ENCODE measurements at regions not wholly inside any gene's neighbourhood (a gene's known extent, or its start where the extent isn't known, plus 50 kb on each side); places are given as distances from the start of the nearest gene placed in this dataset.
"Not testable (repeated sequence)": the region's sequence is repeated elsewhere in the genome, so short reads cannot be mapped to it uniquely, and the experiment has no call there.

- H3K4me3 Mint-ChIP-seq = no peak overlapping the region
- Histone ChIP-seq H3K36me3 (replicated peaks in 1 of 2; ENCODE audit: control insufficient read depth in 1 of 2, insufficient read depth in 2 of 2, low read length in 2 of 2) (no peaks in the 10 kb centered on the region), H3K9ac (ENCODE audit: insufficient read depth, low read length, poor library complexity, severe bottlenecking) (no peak overlapping the region), H3K9me3 (replicated peaks in 1 of 2; ENCODE audit: control insufficient read depth in 1 of 2, insufficient read depth in 1 of 2, low read length in 2 of 2) (no peaks in the 10 kb centered on the region), H2AFZ (ENCODE audit: insufficient read depth, low read depth, low read length, poor library complexity, severe bottlenecking) (no peak overlapping the region), H3K4me1 (ENCODE audit: control insufficient read depth in 1 of 2, insufficient read depth in 2 of 2, low read length in 2 of 2) (no peaks in the 10 kb centered on the region), H4K20me1 (ENCODE audit: insufficient read depth, low read length) (no peaks in the 10 kb centered on the region), H3K4me3 (replicated peaks in 1 of 3; ENCODE audit: low read depth in 2 of 3, low read length in 3 of 3) (no peak overlapping the region), H3K27me3 (ENCODE audit: control insufficient read depth in 2 of 2, insufficient read depth in 2 of 2, low read length in 2 of 2) (no peaks in the 10 kb centered on the region), H3K4me2 (replicated peaks; ENCODE audit: extremely low read depth, low read length, poor library complexity, severe bottlenecking) (no peak overlapping the region), H3K27ac (ENCODE audit: low read depth in 1 of 2, low read length in 2 of 2) (no peak overlapping the region), H3K79me2 (ENCODE audit: insufficient read depth, low read length) (no peaks in the 10 kb centered on the region)
- no peak for DNase-seq
- no peaks in the 10 kb centered on the region for H3K36me3 Mint-ChIP-seq
- H3K4me1 Mint-ChIP-seq = no peaks in the 10 kb centered on the region
- TF ChIP-seq, protein P1, sequence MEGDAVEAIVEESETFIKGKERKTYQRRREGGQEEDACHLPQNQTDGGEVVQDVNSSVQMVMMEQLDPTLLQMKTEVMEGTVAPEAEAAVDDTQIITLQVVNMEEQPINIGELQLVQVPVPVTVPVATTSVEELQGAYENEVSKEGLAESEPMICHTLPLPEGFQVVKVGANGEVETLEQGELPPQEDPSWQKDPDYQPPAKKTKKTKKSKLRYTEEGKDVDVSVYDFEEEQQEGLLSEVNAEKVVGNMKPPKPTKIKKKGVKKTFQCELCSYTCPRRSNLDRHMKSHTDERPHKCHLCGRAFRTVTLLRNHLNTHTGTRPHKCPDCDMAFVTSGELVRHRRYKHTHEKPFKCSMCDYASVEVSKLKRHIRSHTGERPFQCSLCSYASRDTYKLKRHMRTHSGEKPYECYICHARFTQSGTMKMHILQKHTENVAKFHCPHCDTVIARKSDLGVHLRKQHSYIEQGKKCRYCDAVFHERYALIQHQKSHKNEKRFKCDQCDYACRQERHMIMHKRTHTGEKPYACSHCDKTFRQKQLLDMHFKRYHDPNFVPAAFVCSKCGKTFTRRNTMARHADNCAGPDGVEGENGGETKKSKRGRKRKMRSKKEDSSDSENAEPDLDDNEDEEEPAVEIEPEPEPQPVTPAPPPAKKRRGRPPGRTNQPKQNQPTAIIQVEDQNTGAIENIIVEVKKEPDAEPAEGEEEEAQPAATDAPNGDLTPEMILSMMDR (IDR thresholded peaks at IDR 0.05) = no peak
- peaks cover 4 to 7% (median 7%) of the 10 kb centered on the region in 3 donors for H3K27me3 Mint-ChIP-seq (ENCODE audit: low read depth in 3 of 3)
- H3K27ac Mint-ChIP-seq = no peak overlapping the region
- peaks cover 2 to 9% (median 5%) of the 10 kb centered on the region in 7 donors for H3K9me3 Mint-ChIP-seq
- no CpG with 5 or more reads among the region's 1 CpG for WGBS (ENCODE audit: insufficient coverage)
- intact Hi-C loops (cut with micrococcal nuclease) = no loop called here
Measured at GRCh38 chrX:2554891-2555290, 54.1 kb upstream of the DHRSX start.

GRCh38 chrX:2554066-2554465 lies 53.3 kb upstream of the DHRSX start:
- H3K9me3 Mint-ChIP-seq; H3K36me3 Mint-ChIP-seq; intact Hi-C loops (cut with micrococcal nuclease); H4K20me1 ChIP-seq (ENCODE audit: insufficient read depth, low read length); H3K4me1 ChIP-seq (ENCODE audit: control insufficient read depth in 1 of 2, insufficient read depth in 2 of 2, low read length in 2 of 2); H3K9ac ChIP-seq (ENCODE audit: insufficient read depth, low read length, poor library complexity, severe bottlenecking); H3K27me3 Mint-ChIP-seq (ENCODE audit: low read depth in 3 of 3); H3K9me3 ChIP-seq (replicated peaks in 1 of 2; ENCODE audit: control insufficient read depth in 1 of 2, insufficient read depth in 1 of 2, low read length in 2 of 2); H3K4me3 Mint-ChIP-seq; H2AFZ ChIP-seq (ENCODE audit: insufficient read depth, low read depth, low read length, poor library complexity, severe bottlenecking); H3K4me2 ChIP-seq (replicated peaks; ENCODE audit: extremely low read depth, low read length, poor library complexity, severe bottlenecking); H3K4me3 ChIP-seq (replicated peaks in 1 of 3; ENCODE audit: low read depth in 2 of 3, low read length in 3 of 3); H3K27ac ChIP-seq (ENCODE audit: low read depth in 1 of 2, low read length in 2 of 2); H3K27me3 ChIP-seq (ENCODE audit: control insufficient read depth in 2 of 2, insufficient read depth in 2 of 2, low read length in 2 of 2); DNase-seq; H3K79me2 ChIP-seq (ENCODE audit: insufficient read depth, low read length); H3K4me1 Mint-ChIP-seq; H3K27ac Mint-ChIP-seq; H3K36me3 ChIP-seq (replicated peaks in 1 of 2; ENCODE audit: control insufficient read depth in 1 of 2, insufficient read depth in 2 of 2, low read length in 2 of 2): not testable (repeated sequence)
- WGBS (ENCODE audit: insufficient coverage) = 83% methylated on average over 6 of the region's 6 CpGs

Measured in CD14-positive monocyte (primary cell).